ENCODE measurements at regions not wholly inside any gene's neighbourhood (a gene's known extent, or its start where the extent isn't known, plus 50 kb on each side); places are given as distances from the start of the nearest gene placed in this dataset.

DNA sequence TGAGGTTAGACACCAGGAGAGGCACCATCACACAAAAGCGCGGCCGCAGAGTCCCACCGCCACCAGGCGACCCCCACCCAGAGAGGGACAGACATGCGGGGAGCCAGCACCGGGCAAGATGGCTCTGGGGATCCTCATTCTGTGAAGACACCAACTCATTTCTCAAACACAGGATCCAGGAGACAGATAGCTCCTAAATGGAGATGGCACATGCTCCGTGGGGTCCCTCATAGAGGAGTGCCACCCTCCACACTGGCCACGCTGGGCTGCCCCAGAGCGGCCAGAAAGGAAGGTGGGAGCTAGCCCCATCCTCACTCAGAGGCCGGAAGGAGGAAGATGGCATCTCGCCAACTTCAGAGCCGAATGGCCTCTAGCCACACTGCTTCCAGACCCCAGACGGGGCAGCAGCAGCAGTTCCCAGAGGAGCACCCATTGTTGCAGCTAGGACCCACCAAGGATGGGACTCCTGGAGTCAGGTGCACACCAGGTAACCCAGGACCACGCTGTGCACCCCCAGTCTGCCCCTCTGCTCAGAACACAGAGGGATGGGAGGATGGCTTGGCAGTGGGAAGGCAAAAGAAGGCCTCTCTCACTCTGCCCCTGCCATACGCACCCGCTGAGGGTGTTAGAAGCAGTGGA, 78.6 kb downstream of the ZIC5 start:
- DNase-seq = no peak

DNA sequence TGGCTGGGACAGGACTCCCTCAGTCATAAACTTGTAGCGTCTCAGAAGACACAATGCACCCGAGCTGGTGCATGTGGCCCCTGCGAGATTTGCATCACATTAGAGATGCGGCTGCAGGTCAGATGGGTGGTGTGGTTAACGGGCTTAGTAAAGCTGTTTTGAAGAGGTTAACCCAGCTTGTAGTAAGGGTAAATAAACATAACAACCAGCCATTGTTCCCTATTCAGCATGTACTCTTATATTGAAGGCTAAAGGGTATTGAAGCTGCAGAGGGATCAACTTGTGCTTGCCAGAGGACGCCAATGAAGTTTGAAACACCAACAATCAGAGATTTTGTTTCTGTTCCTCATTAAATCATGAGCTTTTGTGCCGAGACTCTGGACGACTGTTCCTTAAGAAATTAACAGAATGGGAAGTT, 79.4 kb downstream of the ZIC5 start:
- DNase-seq = no peak

- no peak for DNase-seq
Observed at GRCh38 chr13:99886706-99887105, 84.9 kb downstream of the ZIC5 start.

- no peak for DNase-seq
Observed at GRCh38 chr13:99884913-99885312, 86.7 kb downstream of the ZIC5 start.

GRCh38 chr13:99883805-99884204, 87.8 kb downstream of the ZIC5 start:
- no peak for DNase-seq

- no peak for DNase-seq
Observed at GRCh38 chr13:99878921-99879610, 92.5 kb downstream of the ZIC5 start.

DNA sequence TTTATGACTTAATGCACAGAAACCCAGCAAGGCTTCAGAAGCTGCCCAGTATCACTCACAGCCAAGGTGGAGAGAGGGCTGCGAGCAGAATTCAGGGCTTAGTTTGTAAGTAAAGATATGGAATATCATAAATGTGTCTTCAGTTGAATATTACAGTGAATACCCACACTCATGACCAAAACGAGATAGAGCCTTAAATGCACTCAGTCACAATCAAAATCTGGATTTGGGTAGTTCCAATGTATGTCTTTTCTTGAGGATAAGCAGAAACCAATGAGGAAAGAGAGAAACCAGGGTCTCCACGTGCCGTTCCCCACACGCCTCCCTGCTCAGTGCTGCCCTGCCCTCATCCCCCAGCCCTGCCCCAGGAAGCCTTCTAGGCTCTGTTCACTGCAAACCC, 94.9 kb downstream of the ZIC5 start:
- no peak for DNase-seq

DNA sequence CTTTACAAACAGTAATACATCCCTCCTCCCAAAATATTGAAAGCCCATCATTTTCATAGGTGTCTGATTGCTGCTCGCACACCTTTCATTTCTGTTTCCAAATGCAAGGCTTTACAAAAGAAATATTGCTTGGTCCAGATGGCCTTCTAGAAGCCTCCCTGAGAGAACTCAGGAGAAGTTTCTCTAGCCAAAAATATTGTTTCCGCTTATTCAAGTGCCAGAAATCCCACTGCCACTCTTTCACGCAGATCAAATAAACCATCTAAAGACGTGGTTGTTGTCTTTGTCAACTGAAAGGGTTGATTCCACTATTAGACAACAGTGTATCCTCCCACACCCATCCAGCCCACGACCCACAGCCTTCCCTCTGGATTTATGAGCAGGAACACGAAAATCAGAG, 96.2 kb downstream of the ZIC5 start:
- no peak for DNase-seq

DNA sequence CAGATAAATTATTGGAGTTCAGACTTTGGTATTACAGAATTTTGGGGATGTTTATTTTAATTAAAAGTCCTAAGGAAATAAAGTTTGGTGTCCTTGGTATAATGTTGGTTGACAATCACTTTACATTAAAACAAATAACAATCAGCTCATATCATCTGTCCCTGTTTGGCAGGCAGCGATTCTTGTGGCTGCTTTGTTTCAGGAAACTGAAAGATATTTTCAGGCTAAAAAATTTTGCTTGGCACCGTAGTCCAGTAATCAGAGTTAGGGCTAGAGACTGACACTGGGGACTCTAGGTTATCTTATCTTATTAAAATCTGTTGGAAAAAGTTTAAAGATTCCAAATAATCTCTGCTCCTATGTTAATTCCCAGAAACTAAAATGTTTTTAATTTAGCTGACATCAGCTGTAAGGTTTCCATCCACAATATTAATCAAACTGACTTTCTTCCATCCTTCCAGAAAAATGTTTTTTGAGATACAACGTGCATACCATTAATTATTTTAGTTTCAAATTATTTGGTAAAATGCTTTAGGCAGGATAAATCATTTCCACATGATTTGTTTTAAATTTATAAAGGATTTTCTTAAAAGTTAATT, 97.6 kb downstream of the ZIC5 start:
- DNase-seq = no peak

DNA sequence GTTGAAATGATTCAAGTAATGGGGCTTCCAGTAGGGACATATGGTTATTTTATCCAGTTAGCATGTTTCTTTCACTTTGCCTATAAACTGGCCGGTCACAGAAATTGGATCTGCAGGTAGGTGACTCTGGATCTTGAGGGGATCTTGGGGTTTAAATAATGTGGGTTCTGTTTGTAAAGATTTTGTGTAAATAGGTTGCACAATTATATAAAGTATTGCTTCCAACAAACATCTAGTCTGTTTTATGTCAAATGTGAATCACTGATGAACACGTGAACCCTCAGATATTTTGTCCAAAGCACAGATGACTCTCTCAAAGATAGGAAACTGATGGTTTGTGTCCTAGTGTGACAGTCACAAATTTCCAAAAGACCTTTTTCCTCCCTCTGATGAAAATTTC, 98.4 kb downstream of the ZIC5 start:
- no peak for DNase-seq

- no peak for DNase-seq
Observed at GRCh38 chr13:99871249-99871898, 100.2 kb downstream of the ZIC5 start.

- DNase-seq = no peak
Observed at GRCh38 chr13:99870541-99870940, 101.0 kb downstream of the ZIC5 start.

DNA sequence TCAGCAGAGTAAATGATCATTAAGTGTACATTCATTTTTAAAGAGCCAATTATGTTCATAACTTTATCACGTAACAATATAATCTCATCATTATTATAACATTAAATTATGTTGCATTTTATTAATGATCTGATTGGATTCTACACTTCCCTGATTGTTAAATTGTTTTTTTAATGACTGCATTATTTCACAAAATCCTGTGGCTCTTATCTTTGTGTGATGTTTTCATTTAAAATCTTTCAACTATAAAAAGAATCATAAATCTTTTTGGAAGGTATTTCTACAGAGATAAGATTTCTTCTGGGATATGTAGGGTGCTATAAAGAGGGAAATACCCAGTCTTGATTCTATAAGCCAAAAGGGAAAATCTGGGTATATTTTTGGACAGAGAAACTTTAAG, 101.7 kb downstream of the ZIC5 start:
- no peak for DNase-seq

- no peak for DNase-seq
Observed at GRCh38 chr13:99868767-99869166, 102.8 kb downstream of the ZIC5 start.

DNA sequence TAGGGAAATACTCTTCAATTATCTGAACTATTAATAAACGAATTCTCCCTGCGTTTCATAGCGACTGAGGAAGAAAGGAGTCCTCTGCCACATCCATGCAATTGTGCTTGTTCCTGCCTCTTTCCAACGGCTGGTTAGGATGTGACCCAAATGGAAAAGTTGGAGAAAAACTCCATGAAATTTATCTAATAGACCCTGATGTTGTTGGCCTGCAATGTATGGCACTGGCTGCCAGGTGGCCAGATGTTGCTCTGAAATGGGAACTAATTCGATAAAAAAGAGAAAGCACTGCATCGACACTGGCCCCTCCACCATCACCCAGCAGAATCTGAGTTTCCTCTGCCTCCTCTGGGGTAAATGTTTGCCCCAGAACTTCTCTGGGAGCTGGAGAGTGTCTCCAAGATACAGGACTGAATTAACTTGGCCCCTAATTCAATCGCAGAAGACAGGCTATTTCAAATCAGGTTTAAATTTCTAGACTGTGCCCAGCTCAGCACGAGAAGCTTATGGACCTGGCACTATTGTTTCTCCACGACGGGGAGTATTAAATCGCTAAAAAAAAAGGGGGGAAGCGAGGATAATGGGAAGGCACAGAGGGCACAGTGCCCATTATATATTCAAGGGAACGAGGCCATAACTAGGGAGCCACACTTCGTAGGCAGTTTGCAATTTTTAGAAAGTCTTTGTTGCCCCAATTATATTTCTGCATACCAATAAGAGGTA, 103.9 kb downstream of the ZIC5 start:
- no peak for DNase-seq

DNA sequence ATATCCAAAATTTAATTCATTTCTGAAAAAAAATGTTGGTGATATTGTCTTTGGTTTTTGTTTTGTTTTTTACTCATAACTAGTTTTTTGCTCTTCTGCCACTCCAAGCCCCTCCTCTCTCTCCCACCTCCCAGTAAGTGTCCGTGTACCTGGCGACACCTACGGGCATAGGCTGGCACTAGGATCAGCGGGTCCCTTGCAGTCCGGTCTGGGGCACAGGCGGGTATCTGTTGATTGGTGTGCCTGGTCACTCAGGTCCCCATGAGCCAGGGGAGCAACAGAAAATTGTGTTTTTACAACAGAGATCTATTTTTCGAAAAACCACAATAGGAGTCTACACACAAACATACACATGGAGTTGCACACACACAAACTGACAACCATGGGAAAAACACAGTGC, 104.8 kb downstream of the ZIC5 start:
- DNase-seq = no peak

DNA sequence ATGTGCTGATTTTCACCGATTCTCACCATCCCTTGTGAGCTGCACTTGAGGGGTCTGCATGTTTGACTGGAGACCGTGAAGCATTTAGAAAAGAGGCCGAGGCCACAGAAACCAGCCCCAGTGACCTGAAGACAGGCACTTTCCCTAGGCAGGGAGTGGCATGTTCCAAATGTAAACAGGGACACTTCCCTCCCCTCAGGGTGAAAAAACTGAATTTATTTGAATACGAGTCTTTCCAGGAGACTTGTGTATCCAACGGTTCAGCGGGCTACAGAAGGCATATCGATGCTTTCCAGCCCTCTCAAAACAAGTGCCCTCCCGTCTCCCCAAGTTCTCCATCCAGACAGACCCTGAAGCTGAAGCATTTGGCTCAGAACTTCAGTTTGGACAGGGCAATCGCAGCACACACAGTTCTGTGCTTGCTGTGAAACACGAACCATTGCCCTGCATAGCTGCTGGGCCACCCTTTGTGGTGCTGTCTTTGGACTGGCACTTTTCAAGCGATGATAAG, 106.1 kb downstream of the ZIC5 start:
- no peak for DNase-seq

DNA sequence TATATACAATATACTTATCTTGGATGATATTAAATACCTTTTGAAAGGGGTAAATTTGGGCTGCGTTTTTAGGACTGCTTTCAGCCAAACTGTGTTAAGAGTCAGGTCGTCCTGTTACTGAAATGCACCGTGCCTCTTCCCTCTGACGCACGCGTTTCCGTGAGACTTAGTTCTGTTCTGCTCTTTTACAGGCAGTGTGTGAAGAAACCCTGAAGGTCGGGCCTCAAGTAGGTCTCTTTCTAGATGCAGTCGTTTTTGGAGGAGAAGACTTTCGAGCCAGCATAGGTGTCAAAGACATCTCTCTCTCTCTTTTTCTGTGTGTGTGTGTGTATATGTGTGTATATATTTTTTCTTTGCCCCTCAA, 107.0 kb downstream of the ZIC5 start:
- DNase-seq = no peak

DNA sequence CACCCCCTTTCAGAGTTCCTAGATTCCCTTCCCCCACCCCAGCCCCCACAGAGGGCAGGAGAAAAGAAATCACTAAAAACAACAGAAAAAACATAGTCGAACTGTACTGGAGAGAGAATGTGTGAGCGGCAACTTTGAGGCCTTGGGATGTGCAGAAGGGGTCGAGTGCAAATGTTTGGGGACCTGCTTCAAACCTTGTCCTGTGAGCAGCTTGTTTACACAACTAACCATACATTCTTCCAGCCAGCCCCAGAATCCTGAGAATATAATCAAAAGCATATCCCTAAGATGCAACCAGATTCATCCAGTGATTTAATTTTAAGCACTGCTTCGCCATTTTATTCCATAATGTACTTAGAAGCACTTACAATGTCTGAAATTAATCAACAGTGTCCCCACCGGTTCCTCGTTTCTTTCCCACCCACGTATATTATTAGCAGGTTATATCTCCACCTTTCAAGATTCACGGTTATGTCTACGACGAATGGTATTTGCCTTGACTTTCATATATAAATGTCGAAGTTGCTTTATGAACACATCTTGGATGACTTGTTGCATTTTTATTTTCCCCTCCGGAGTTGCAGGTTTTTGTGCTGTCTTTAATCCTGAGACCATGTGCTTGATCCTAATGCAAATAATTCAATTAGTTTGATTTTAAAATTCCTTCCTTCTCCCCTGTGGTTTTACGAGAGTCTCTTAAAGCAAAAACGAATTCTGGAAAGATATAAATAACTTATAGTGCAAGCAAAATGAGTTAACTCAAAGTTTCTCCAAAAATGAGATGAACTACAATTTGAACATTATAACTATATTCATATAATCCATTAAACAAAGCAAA, 107.6 kb downstream of the ZIC5 start:
- no peak for DNase-seq

DNA sequence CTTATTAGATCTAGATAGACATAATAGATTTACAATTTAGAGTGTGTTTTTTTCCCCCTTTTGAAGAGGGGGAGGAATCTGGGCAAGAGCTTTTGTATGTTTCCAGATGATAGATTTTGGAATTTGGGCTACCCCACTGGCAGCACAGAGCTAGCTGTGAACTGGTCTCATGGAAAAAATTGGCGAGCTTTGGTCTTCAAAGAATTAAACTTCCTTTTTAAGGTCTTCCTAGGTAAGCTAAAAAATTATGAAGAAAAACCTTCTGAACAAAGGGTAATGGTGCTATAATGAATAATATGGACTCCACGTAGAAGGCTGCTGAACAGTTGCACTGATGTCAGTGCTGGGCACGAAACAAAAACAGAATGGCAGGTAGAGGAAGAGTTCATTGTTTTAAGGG, 109.3 kb downstream of the ZIC5 start:
- no peak for DNase-seq

DNA sequence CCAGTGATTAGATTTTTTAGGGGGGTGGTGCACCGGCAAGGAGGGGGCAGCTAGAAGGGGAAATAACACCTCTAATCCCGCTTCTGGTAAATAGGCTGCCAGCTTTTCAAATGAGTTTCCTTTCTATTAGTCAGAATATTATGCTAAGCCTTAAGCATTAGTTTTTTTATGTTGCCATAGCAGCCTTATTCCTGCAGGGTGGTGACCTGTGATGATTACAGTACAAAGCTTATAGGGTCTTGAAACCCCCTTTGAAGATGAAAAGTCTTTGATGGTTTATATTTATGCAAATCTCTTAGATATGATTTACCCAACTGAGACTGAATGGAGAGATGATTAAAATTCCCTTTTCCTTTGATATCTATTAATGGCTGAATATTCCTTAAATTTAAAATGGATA, 109.8 kb downstream of the ZIC5 start:
- DNase-seq = no peak

- no peak for DNase-seq
Observed at GRCh38 chr13:99860745-99861144, 110.8 kb downstream of the ZIC5 start.

Measured in effector CD4-positive, alpha-beta T cell (primary cell).